GM23248 (cell line): ENCODE measurements at regions not wholly inside any gene's neighbourhood (a gene's known extent, or its start where the extent isn't known, plus 50 kb on each side); places are given as distances from the start of the nearest gene placed in this dataset.

ENCODE experiments used
- DNase-seq: peaks from one replicate; pipeline ENCODE4 v3.0.0-alpha.2; 2015
- H2AFZ ChIP-seq: fragments of 200-600 bp; sonication (generic); 2 replicates; pipeline ENCODE4 v1.6.1; 2016; ENCODE audit warnings: antibody characterized with exemption
- H3F3A ChIP-seq: fragments of 200-600 bp; sonication (generic); 2 replicates; pipeline ENCODE4 v1.6.1; 2016; ENCODE audit warnings: mild to moderate bottlenecking, antibody characterized with exemption, mixed run types; ENCODE audit not compliant: insufficient read depth
- H3K27ac ChIP-seq: fragments of 200-600 bp; sonication (generic); 2 replicates; pipeline ENCODE4 v1.5.1; 2016; ENCODE audit warnings: mild to moderate bottlenecking
- H3K27me3 ChIP-seq: fragments of 200-600 bp; sonication (generic); replicated peaks from 2 replicates; pipeline ENCODE4 v1.6.1; 2016; ENCODE audit warnings: mild to moderate bottlenecking; ENCODE audit not compliant: insufficient read depth
- H3K36me3 ChIP-seq: fragments of 200-600 bp; sonication (generic); 2 replicates; pipeline ENCODE4 v1.6.1; 2016; ENCODE audit warnings: low read depth, mild to moderate bottlenecking
- H3K4me1 ChIP-seq: fragments of 200-600 bp; sonication (generic); 2 replicates; pipeline ENCODE4 v1.6.1; 2016; ENCODE audit warnings: mild to moderate bottlenecking; ENCODE audit not compliant: insufficient read depth
- H3K4me2 ChIP-seq: fragments of 200-600 bp; sonication (generic); one replicate; pipeline ENCODE4 v1.6.1; 2016; ENCODE audit warnings: mild to moderate bottlenecking; ENCODE audit not compliant: unreplicated experiment
- H3K4me3 ChIP-seq: fragments of 200-600 bp; sonication (generic); 2 replicates; pipeline ENCODE4 v1.5.1; 2016; ENCODE audit warnings: mild to moderate bottlenecking
- H3K79me2 ChIP-seq: fragments of 200-600 bp; sonication (generic); 2 replicates; pipeline ENCODE4 v1.6.1; 2016; ENCODE audit warnings: mild to moderate bottlenecking; ENCODE audit not compliant: insufficient read depth
- H3K9ac ChIP-seq: fragments of 200-600 bp; sonication (generic); 2 replicates; pipeline ENCODE4 v1.6.1; 2016; ENCODE audit warnings: mild to moderate bottlenecking
- H3K9me2 ChIP-seq: fragments of 200-600 bp; sonication (generic); 2 replicates; pipeline ENCODE4 v1.6.1; 2016; ENCODE audit warnings: mixed run types, mild to moderate bottlenecking, moderate library complexity; ENCODE audit not compliant: insufficient read depth
- H3K9me3 ChIP-seq: fragments of 200-600 bp; sonication (generic); one replicate; pipeline ENCODE4 v1.6.1; 2017; ENCODE audit warnings: low read depth
- H4K20me1 ChIP-seq: fragments of 200-600 bp; sonication (generic); 2 replicates; pipeline ENCODE4 v1.6.0; 2016; ENCODE audit not compliant: insufficient read depth
- EZH2 ChIP-seq: fragments of 200-600 bp; sonication (generic); IDR thresholded peaks from 2 replicates; pipeline ENCODE4 v1.6.1; 2018; ENCODE audit warnings: antibody characterized with exemption, mild to moderate bottlenecking; ENCODE audit not compliant: insufficient read depth, poor library complexity, severe bottlenecking
- EZH2phosphoT487 ChIP-seq: fragments of 200-600 bp; sonication (generic); IDR thresholded peaks from 2 replicates; pipeline ENCODE4 v1.6.1; 2018; ENCODE audit warnings: antibody characterized with exemption, moderate library complexity, mild to moderate bottlenecking, low read depth; ENCODE audit not compliant: insufficient read depth
- WGBS, 2 experiments: methylation state at CpG; one replicate each; pipeline ENCODE4 v1.1.6; 2015 to 2017; ENCODE audit warnings: low lambda C conversion rate in 2 of 2, low coverage in 1 of 2; ENCODE audit errors: missing lambda C conversion rate in 2 of 2; 5-methylcytosine and 5-hydroxymethylcytosine counted together
- in situ Hi-C: fragments of 300-500 bp; cut with MboI; formaldehyde crosslinking; loops from 2 replicates; pipeline ENCODE4 v1.15.0; 2020

GRCh38 chr4:12791536-12791935 is 692.6 kb downstream of the RAB28 start:
- H3K27ac ChIP-seq: no peak overlapping the region
- in situ Hi-C loops: no loop called here
- DNase-seq: no peak
- H4K20me1 ChIP-seq: no peaks in the 10 kb centered on the region
- no peaks in the 10 kb centered on the region for H3K4me1 ChIP-seq
- H3F3A ChIP-seq: no peaks in the 10 kb centered on the region
- no peaks in the 10 kb centered on the region for H3K9me3 ChIP-seq
- H3K79me2 ChIP-seq: no peaks in the 10 kb centered on the region
- no peaks in the 10 kb centered on the region for H3K9me2 ChIP-seq
- H3K27me3 ChIP-seq: no peaks in the 10 kb centered on the region
- H3K9ac ChIP-seq: no peak overlapping the region
- no peak overlapping the region for H2AFZ ChIP-seq
- H3K4me3 ChIP-seq: no peak overlapping the region
- H3K36me3 ChIP-seq: no peaks in the 10 kb centered on the region
- WGBS, 2 experiments: 10 to 15% methylated on average over 4 of the region's 4 CpGs
- TF ChIP-seq EZH2 (no peak), EZH2phosphoT487 (no peak)
- H3K4me2 ChIP-seq: no peak overlapping the region

- Histone ChIP-seq H3K9me3 (no peaks in the 10 kb centered on the region), H3K79me2 (no peaks in the 10 kb centered on the region), H3K27me3 (no peaks in the 10 kb centered on the region), H3K27ac (no peak overlapping the region), H3K9ac (no peak overlapping the region), H3K9me2 (no peaks in the 10 kb centered on the region), H2AFZ (no peak overlapping the region), H3F3A (no peaks in the 10 kb centered on the region), H3K4me3 (no peak overlapping the region), H3K4me1 (no peaks in the 10 kb centered on the region), H3K4me2 (no peak overlapping the region), H3K36me3 (no peaks in the 10 kb centered on the region), H4K20me1 (no peaks in the 10 kb centered on the region)
- 52 to 57% methylated on average over 1 of the region's 1 CpG for WGBS, 2 experiments
- TF ChIP-seq EZH2phosphoT487: no peak
- TF ChIP-seq EZH2: no peak
- no peak for DNase-seq
- in situ Hi-C loops: no loop called here
Measured at GRCh38 chr4:12787261-12787660, 696.9 kb downstream of the RAB28 start.

GRCh38 chr4:12778706-12779105 is 705.4 kb downstream of the RAB28 start:
- Histone ChIP-seq H3K27me3 (no peaks in the 10 kb centered on the region), H4K20me1 (no peaks in the 10 kb centered on the region), H3K36me3 (no peaks in the 10 kb centered on the region), H3K4me3 (no peak overlapping the region), H3K4me1 (no peaks in the 10 kb centered on the region), H3K9ac (no peak overlapping the region), H3K27ac (no peak overlapping the region), H2AFZ (no peak overlapping the region), H3K9me3 (no peaks in the 10 kb centered on the region), H3F3A (no peaks in the 10 kb centered on the region), H3K9me2 (no peaks in the 10 kb centered on the region), H3K4me2 (no peak overlapping the region), H3K79me2 (no peaks in the 10 kb centered on the region)
- in situ Hi-C loops: no loop called here
- no peak for DNase-seq
- no peak for TF ChIP-seq EZH2
- TF ChIP-seq EZH2phosphoT487: no peak
- WGBS, 2 experiments: 21 to 22% methylated on average over 4 of the region's 4 CpGs

- no peaks in the 10 kb centered on the region for H3K27me3 ChIP-seq
Measured at GRCh38 chr4:12778191-12778590, 705.9 kb downstream of the RAB28 start.

GRCh38 chr4:12770351-12770750 is 713.8 kb downstream of the RAB28 start:
- no peaks in the 10 kb centered on the region for H3K79me2 ChIP-seq
- no peaks in the 10 kb centered on the region for H3K9me3 ChIP-seq
- no peaks in the 10 kb centered on the region for H3K4me1 ChIP-seq
- H3K36me3 ChIP-seq: no peaks in the 10 kb centered on the region
- H3K27me3 ChIP-seq: no peaks in the 10 kb centered on the region
- H3K9me2 ChIP-seq: no peaks in the 10 kb centered on the region
- H4K20me1 ChIP-seq: no peaks in the 10 kb centered on the region
- H2AFZ ChIP-seq: no peak overlapping the region
- H3K4me2 ChIP-seq: no peak overlapping the region
- in situ Hi-C loops: no loop called here
- H3F3A ChIP-seq: no peaks in the 10 kb centered on the region
- H3K9ac ChIP-seq: no peak overlapping the region
- no peak for DNase-seq
- 17 to 20% methylated on average over 2 of the region's 2 CpGs for WGBS, 2 experiments
- H3K27ac ChIP-seq: no peak overlapping the region
- no peak overlapping the region for H3K4me3 ChIP-seq
- TF ChIP-seq EZH2 (no peak), EZH2phosphoT487 (no peak)

More at GRCh38 chr4:12778191-12778590, 705.9 kb downstream of the RAB28 start:
- no peak overlapping the region for H3K27ac ChIP-seq
- no peaks in the 10 kb centered on the region for H4K20me1 ChIP-seq
- H3K9me3 ChIP-seq: no peaks in the 10 kb centered on the region
- TF ChIP-seq EZH2: no peak
- TF ChIP-seq EZH2phosphoT487: no peak
- H3K9me2 ChIP-seq: no peaks in the 10 kb centered on the region
- in situ Hi-C loops: no loop called here
- WGBS, 2 experiments: 27 to 30% methylated on average over 5 of the region's 5 CpGs
- H3K4me2 ChIP-seq: no peak overlapping the region
- H3K4me3 ChIP-seq: no peak overlapping the region
- DNase-seq: no peak
- H3K4me1 ChIP-seq: no peaks in the 10 kb centered on the region
- no peaks in the 10 kb centered on the region for H3K79me2 ChIP-seq
- no peak overlapping the region for H3K9ac ChIP-seq
- no peaks in the 10 kb centered on the region for H3K36me3 ChIP-seq
- no peak overlapping the region for H2AFZ ChIP-seq
- H3F3A ChIP-seq: no peaks in the 10 kb centered on the region
